Hematopoietic multipotent progenitor cell (in vitro differentiated cells): ENCODE measurements at regions not wholly inside any gene's neighbourhood (a gene's known extent, or its start where the extent isn't known, plus 50 kb on each side); places are given as distances from the start of the nearest gene placed in this dataset.
A peak's percentile ranks its signal among the peaks of the same experiment; 100 is the strongest.
"Not testable (repeated sequence)": the region's sequence is repeated elsewhere in the genome, so short reads cannot be mapped to it uniquely, and the experiment has no call there.

ENCODE experiments used
- DNase-seq, 3 donors: peaks; one replicate each; pipeline ENCODE4 v3.0.0-alpha.2; 2011 to 2015; ENCODE audit warnings: low read depth in 2 of 3, low spot score in 2 of 3

GRCh38 chr6:140758169-140758877, 1374.4 kb upstream of the GJE1 start:
- no peak for DNase-seq

- no peak for DNase-seq
Observed at GRCh38 chr6:140752234-140752633, 1377.8 kb upstream of the CITED2 start.

- no peak for DNase-seq
Observed at GRCh38 chr6:140747114-140747513, 1372.7 kb upstream of the CITED2 start.

- DNase-seq: no peak
Observed at GRCh38 chr6:140744659-140745320, 1370.3 kb upstream of the CITED2 start.

- no peak for DNase-seq
Observed at GRCh38 chr6:140736231-140736630, 1361.8 kb upstream of the CITED2 start.

GRCh38 chr6:140732991-140733390, 1358.5 kb upstream of the CITED2 start:
- DNase-seq: no peak

GRCh38 chr6:140732155-140732554, 1357.7 kb upstream of the CITED2 start:
- DNase-seq: no peak

- DNase-seq: no peak
Observed at GRCh38 chr6:140731741-140732140, 1357.3 kb upstream of the CITED2 start.

- no peak for DNase-seq
Observed at GRCh38 chr6:140729521-140729920, 1355.1 kb upstream of the CITED2 start.

- no peak for DNase-seq
Observed at GRCh38 chr6:140718021-140718420, 1343.6 kb upstream of the CITED2 start.

- DNase-seq: no peak
Observed at GRCh38 chr6:140713495-140713894, 1339.0 kb upstream of the CITED2 start.

- DNase-seq: peak in 1 of 3 donors; percentile 1
Observed at GRCh38 chr6:140711019-140711613, 1336.7 kb upstream of the CITED2 start.

GRCh38 chr6:140708441-140708840, 1334.0 kb upstream of the CITED2 start:
- no peak for DNase-seq

GRCh38 chr6:140704008-140704407, 1329.6 kb upstream of the CITED2 start:
- not testable (repeated sequence) for DNase-seq

GRCh38 chr6:140697585-140697984, 1323.1 kb upstream of the CITED2 start:
- DNase-seq: no peak

- no peak for DNase-seq
Observed at GRCh38 chr6:140684776-140685550, 1310.5 kb upstream of the CITED2 start.

GRCh38 chr6:140677781-140678528, 1303.5 kb upstream of the CITED2 start:
- DNase-seq: no peak

- DNase-seq: no peak
Observed at GRCh38 chr6:140671926-140672325, 1297.5 kb upstream of the CITED2 start.

GRCh38 chr6:140670021-140670420, 1295.6 kb upstream of the CITED2 start:
- no peak for DNase-seq

GRCh38 chr6:140669321-140669720, 1294.9 kb upstream of the CITED2 start:
- no peak for DNase-seq

- no peak for DNase-seq
Observed at GRCh38 chr6:140663772-140664171, 1289.3 kb upstream of the CITED2 start.
